ENCODE measurements at regions not wholly inside any gene's neighbourhood (a gene's known extent, or its start where the extent isn't known, plus 50 kb on each side); places are given as distances from the start of the nearest gene placed in this dataset.

GRCh38 chrX:124274438-124275181 lies 57.9 kb upstream of the TEX13D start:
- no peaks in the 10 kb centered on the region for H3K36me3 ChIP-seq
- WGBS, 5 donors: 42 to 55% (median 49%) methylated on average over 8 to 10 of the region's 10 CpGs
- no peaks in the 10 kb centered on the region for H3K4me1 ChIP-seq
- no peak for DNase-seq
- no peak overlapping the region for H3K27ac ChIP-seq
- TF ChIP-seq CTCF (IDR thresholded peaks at IDR 0.05 in 8 of 11, conservative IDR thresholded peaks at IDR 0.05 in 3 of 11) (no peak), POLR2A (IDR thresholded peaks at IDR 0.05) (no peak), POLR2AphosphoS5 (IDR thresholded peaks at IDR 0.05) (no peak)
- no peak overlapping the region for H3K4me3 ChIP-seq
- peaks cover 0 to 3% (median 0%) of the 10 kb centered on the region in 8 donors for H3K9me3 ChIP-seq
- no peaks in the 10 kb centered on the region for H3K27me3 ChIP-seq (replicated peaks in 1 of 7)
- intact Hi-C loops (cut with DNase I; ENCODE audit: low total_unique reads): no loop called here

- WGBS, 5 donors: 47 to 93% (median 86%) methylated on average over 2 of the region's 2 CpGs
- no peak overlapping the region for H3K27ac ChIP-seq
- no peaks in the 10 kb centered on the region for H3K27me3 ChIP-seq (replicated peaks in 1 of 7)
- H3K36me3 ChIP-seq: no peaks in the 10 kb centered on the region
- peaks cover 0 to 3% (median 0%) of the 10 kb centered on the region in 8 donors for H3K9me3 ChIP-seq
- H3K4me3 ChIP-seq: no peak overlapping the region
- intact Hi-C loops (cut with DNase I; ENCODE audit: low total_unique reads): no loop called here
- DNase-seq: no peak
- H3K4me1 ChIP-seq: no peaks in the 10 kb centered on the region
- no peak for TF ChIP-seq CTCF (IDR thresholded peaks at IDR 0.05 in 8 of 11, conservative IDR thresholded peaks at IDR 0.05 in 3 of 11)
- TF ChIP-seq POLR2AphosphoS5 (IDR thresholded peaks at IDR 0.05): no peak
- no peak for TF ChIP-seq POLR2A (IDR thresholded peaks at IDR 0.05)
Observed at GRCh38 chrX:124275182-124275894, 57.1 kb upstream of the TEX13D start.

- no peak for DNase-seq
- Histone ChIP-seq H3K9me3 (no peaks in the 10 kb centered on the region), H3K27ac (no peak overlapping the region), H3K27me3 (replicated peaks in 1 of 7) (no peaks in the 10 kb centered on the region), H3K4me1 (no peaks in the 10 kb centered on the region), H3K4me3 (no peak overlapping the region), H3K36me3 (no peaks in the 10 kb centered on the region)
- no peak for TF ChIP-seq CTCF (IDR thresholded peaks at IDR 0.05 in 8 of 11, conservative IDR thresholded peaks at IDR 0.05 in 3 of 11)
- TF ChIP-seq POLR2AphosphoS5 (IDR thresholded peaks at IDR 0.05): no peak
- no peak for TF ChIP-seq POLR2A (IDR thresholded peaks at IDR 0.05)
- intact Hi-C loops (cut with DNase I; ENCODE audit: low total_unique reads): no loop called here
- 70 to 89% (median 79%) methylated on average over 8 of the region's 8 CpGs for WGBS, 5 donors
Observed at GRCh38 chrX:124280294-124280902, 52.1 kb upstream of the TEX13D start.

GRCh38 chrX:124282580-124282979 lies 49.9 kb upstream of the TEX13D start:
- no peak for DNase-seq
- H3K27ac ChIP-seq: no peak overlapping the region
- no peak overlapping the region for H3K4me3 ChIP-seq
- intact Hi-C loops (cut with DNase I; ENCODE audit: low total_unique reads): no loop called here
- no peaks in the 10 kb centered on the region for H3K36me3 ChIP-seq
- TF ChIP-seq POLR2AphosphoS5 (IDR thresholded peaks at IDR 0.05) (no peak), POLR2A (IDR thresholded peaks at IDR 0.05) (no peak), CTCF (IDR thresholded peaks at IDR 0.05 in 8 of 11, conservative IDR thresholded peaks at IDR 0.05 in 3 of 11) (no peak)
- no peaks in the 10 kb centered on the region for H3K9me3 ChIP-seq
- no peaks in the 10 kb centered on the region for H3K4me1 ChIP-seq
- WGBS, 5 donors: 48 to 89% (median 72%) methylated on average over 2 of the region's 2 CpGs
- H3K27me3 ChIP-seq (replicated peaks in 1 of 7): no peaks in the 10 kb centered on the region
